PC-9 (cell line): ENCODE measurements at regions not wholly inside any gene's neighbourhood (a gene's known extent, or its start where the extent isn't known, plus 50 kb on each side); places are given as distances from the start of the nearest gene placed in this dataset.
"Not testable (repeated sequence)": the region's sequence is repeated elsewhere in the genome, so short reads cannot be mapped to it uniquely, and the experiment has no call there.

Experiments
- BruUV-seq: library from RNA; stranded (reverse); fragments of 400-500 nt; replicated peaks from 2 replicates; lab custom pipeline; 2021; lab: Mats Ljungman, UMichigan
- CTCF ChIA-PET: fragments of 300-600 bp; sonication (Branson Sonifier 250); formaldehyde crosslinking; loops from one replicate; lab custom pipeline; 2022; ENCODE audit warnings: antibody characterized with exemption; lab: Charles Lee
- POLR2A ChIA-PET: fragments of 300-600 bp; sonication (Branson Sonifier 250); formaldehyde crosslinking; loops from one replicate; lab custom pipeline; 2022; ENCODE audit warnings: antibody characterized with exemption; ENCODE audit not compliant: unreplicated experiment; lab: Charles Lee
- DNase-seq, 2 experiments: peaks; one replicate each; pipeline versions ENCODE4 v3.0.0 to v3.0.0-alpha.2; 2015 to 2022; ENCODE audit warnings: mixed read lengths in 1 of 2
- H2AFZ ChIP-seq: fragments of 200-600 bp; sonication (generic); 2 replicates; pipeline ENCODE4 v1.8.1; 2017; ENCODE audit warnings: antibody characterized with exemption
- H3F3A ChIP-seq: fragments of 200-600 bp; sonication (generic); 2 replicates; pipeline ENCODE4 v1.8.1; 2017; ENCODE audit warnings: antibody characterized with exemption, mild to moderate bottlenecking, low read depth; ENCODE audit not compliant: insufficient read depth
- H3K27ac ChIP-seq: fragments of 200-600 bp; sonication (generic); 2 replicates; pipeline ENCODE4 v1.6.1; 2016; ENCODE audit warnings: mixed run types
- H3K27me3 ChIP-seq: fragments of 200-600 bp; sonication (generic); 2 replicates; pipeline ENCODE4 v1.6.1; 2016; ENCODE audit warnings: low read depth, mixed run types; ENCODE audit not compliant: insufficient read depth
- H3K36me3 ChIP-seq: fragments of 200-600 bp; sonication (generic); 2 replicates; pipeline ENCODE4 v1.6.1; 2016; ENCODE audit warnings: low read depth, mixed run types
- H3K4me1 ChIP-seq: fragments of 200-600 bp; sonication (generic); replicated peaks from 2 replicates; pipeline ENCODE4 v1.6.1; 2016; ENCODE audit warnings: mixed run types; ENCODE audit not compliant: insufficient read depth
- H3K4me2 ChIP-seq: fragments of 200-600 bp; sonication (generic); 2 replicates; pipeline ENCODE4 v1.6.1; 2017; ENCODE audit warnings: mixed run types
- H3K4me3 ChIP-seq: fragments of 200-600 bp; sonication (generic); 2 replicates; pipeline ENCODE4 v1.6.1; 2016; ENCODE audit warnings: mixed run types
- H3K79me2 ChIP-seq: fragments of 200-600 bp; sonication (generic); 2 replicates; pipeline ENCODE4 v1.6.1; 2017; ENCODE audit warnings: low read depth, mixed run types
- H3K9me2 ChIP-seq: fragments of 200-600 bp; sonication (generic); 2 replicates; pipeline ENCODE4 v1.8.1; 2017; ENCODE audit warnings: mild to moderate bottlenecking; ENCODE audit not compliant: insufficient read depth
- H3K9me3 ChIP-seq: fragments of 200-600 bp; sonication (generic); 2 replicates; pipeline ENCODE4 v1.8.1; 2016; ENCODE audit warnings: low read depth; ENCODE audit not compliant: insufficient read depth
- H4K20me1 ChIP-seq: fragments of 200-600 bp; sonication (generic); 2 replicates; pipeline ENCODE4 v1.8.1; 2017; ENCODE audit not compliant: insufficient read depth
- EZH2 ChIP-seq: fragments of 200-600 bp; sonication (generic); IDR thresholded peaks from 2 replicates; pipeline ENCODE4 v1.8.0; 2017; ENCODE audit warnings: antibody characterized with exemption, low read depth
- intact Hi-C: fragments of 100-400 bp; cut with micrococcal nuclease; formaldehyde crosslinking; loops from one replicate; pipeline ENCODE4 v1.10.0; 2022; ENCODE audit not compliant: unreplicated experiment
- TF ChIP-seq, protein P1 (sequence below): fragments of 200-600 bp; sonication (generic); conservative IDR thresholded peaks from 2 replicates; pipeline ENCODE4 v1.6.1; 2017; ENCODE audit warnings: mixed run types, antibody characterized with exemption, mild to moderate bottlenecking, moderate library complexity

- TF ChIP-seq, protein P1, sequence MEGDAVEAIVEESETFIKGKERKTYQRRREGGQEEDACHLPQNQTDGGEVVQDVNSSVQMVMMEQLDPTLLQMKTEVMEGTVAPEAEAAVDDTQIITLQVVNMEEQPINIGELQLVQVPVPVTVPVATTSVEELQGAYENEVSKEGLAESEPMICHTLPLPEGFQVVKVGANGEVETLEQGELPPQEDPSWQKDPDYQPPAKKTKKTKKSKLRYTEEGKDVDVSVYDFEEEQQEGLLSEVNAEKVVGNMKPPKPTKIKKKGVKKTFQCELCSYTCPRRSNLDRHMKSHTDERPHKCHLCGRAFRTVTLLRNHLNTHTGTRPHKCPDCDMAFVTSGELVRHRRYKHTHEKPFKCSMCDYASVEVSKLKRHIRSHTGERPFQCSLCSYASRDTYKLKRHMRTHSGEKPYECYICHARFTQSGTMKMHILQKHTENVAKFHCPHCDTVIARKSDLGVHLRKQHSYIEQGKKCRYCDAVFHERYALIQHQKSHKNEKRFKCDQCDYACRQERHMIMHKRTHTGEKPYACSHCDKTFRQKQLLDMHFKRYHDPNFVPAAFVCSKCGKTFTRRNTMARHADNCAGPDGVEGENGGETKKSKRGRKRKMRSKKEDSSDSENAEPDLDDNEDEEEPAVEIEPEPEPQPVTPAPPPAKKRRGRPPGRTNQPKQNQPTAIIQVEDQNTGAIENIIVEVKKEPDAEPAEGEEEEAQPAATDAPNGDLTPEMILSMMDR: no peak
- no peak for TF ChIP-seq EZH2
- Histone ChIP-seq H3K4me1 (peaks cover 3% of the 10 kb centered on the region; the same call in 1 of the 2 replicates), H3K9me2 (no peaks in the 10 kb centered on the region), H3F3A (no peaks in the 10 kb centered on the region), H3K36me3 (no peaks in the 10 kb centered on the region), H2AFZ (no peak overlapping the region), H3K27me3 (no peaks in the 10 kb centered on the region), H3K79me2 (no peaks in the 10 kb centered on the region), H3K4me2 (no peak overlapping the region), H4K20me1 (no peaks in the 10 kb centered on the region), H3K27ac (no peak overlapping the region), H3K4me3 (no peak overlapping the region), H3K9me3 (no peaks in the 10 kb centered on the region)
- DNase-seq: no peak
- intact Hi-C loops: no loop called here
- CTCF ChIA-PET: interaction anchor here (0.6 kb wide), 1 partner anchor 116 kb away, joined by 5 read pairs; no protein-coding TSS in a partner anchor
- POLR2A ChIA-PET: no interaction called here
- no TSS peak for BruUV-seq
Measured at GRCh38 chr6:27040244-27041042, 207.1 kb upstream of the PRSS16 start.

DNA sequence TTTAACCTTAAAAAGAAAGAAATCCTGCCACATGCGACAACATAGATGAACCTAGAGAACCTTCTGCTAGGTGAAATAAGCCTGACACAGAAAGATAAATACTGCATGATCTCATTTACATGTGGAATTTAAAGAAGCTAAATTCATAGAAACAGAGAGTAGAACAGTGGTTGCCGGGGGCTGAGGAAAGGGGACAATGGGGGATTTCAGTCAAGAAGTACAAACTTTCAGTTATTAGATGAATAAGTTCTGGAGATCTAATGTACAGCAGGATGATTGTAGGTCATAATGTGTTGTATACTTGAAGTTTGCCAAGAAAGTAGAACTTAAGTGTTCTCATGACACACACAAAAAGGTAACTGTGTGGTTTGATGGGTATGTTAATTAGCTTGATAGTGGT is 204.3 kb upstream of the PRSS16 start:
- Histone ChIP-seq H2AFZ (no peak overlapping the region), H3K36me3 (no peaks in the 10 kb centered on the region), H3K27me3 (no peaks in the 10 kb centered on the region), H3K4me2 (no peak overlapping the region), H3K4me1 (peaks cover 3% of the 10 kb centered on the region; the same call in 1 of the 2 replicates), H3K9me3 (no peaks in the 10 kb centered on the region), H3K9me2 (no peaks in the 10 kb centered on the region), H3K27ac (no peak overlapping the region), H3K79me2 (no peaks in the 10 kb centered on the region), H3K4me3 (no peak overlapping the region), H3F3A (no peaks in the 10 kb centered on the region), H4K20me1 (no peaks in the 10 kb centered on the region)
- CTCF ChIA-PET: no interaction called here
- no peak for DNase-seq
- intact Hi-C loops: no loop called here
- no peak for TF ChIP-seq EZH2
- TF ChIP-seq, protein P1: no peak
- no TSS peak for BruUV-seq
- POLR2A ChIA-PET: no interaction called here

- POLR2A ChIA-PET: interaction anchor here (0.6 kb wide), 1 partner anchor 344 kb away, joined by 3 read pairs; the partner anchor contains the start of gene ZNF391
- H3F3A ChIP-seq, H3K9me3 ChIP-seq, intact Hi-C loops, BruUV-seq, H3K9me2 ChIP-seq, H3K27ac ChIP-seq, H4K20me1 ChIP-seq, H3K79me2 ChIP-seq, CTCF ChIA-PET, H2AFZ ChIP-seq, H3K36me3 ChIP-seq, H3K4me2 ChIP-seq, H3K4me1 ChIP-seq, DNase-seq, H3K27me3 ChIP-seq, H3K4me3 ChIP-seq: not testable (repeated sequence)
Measured at GRCh38 chr6:27045131-27045530, 202.4 kb upstream of the PRSS16 start.

DNA sequence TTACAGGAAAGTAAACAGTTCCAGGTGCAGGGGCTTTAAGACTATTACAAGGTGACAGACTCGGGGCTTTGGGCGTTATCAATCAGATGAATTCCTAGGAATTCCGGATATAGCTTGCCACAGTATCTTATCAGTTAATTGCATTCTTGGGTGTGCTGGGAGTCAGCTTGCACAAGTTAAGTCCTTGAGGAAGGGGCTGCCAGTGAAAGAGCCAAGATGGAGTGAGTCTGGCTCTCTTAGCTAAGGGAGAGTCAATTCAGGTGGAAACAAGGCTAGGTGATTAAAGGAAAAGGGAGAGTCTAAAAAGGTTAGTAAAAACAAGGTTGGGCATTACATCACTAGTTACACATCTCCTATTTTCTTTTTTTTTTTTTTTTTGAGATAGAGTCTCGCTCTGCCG is 199.8 kb upstream of the PRSS16 start:
- CTCF ChIA-PET, POLR2A ChIA-PET, H4K20me1 ChIP-seq, BruUV-seq, H3K4me2 ChIP-seq, H3K36me3 ChIP-seq, H3K27ac ChIP-seq, H3K4me1 ChIP-seq, H3K9me2 ChIP-seq, H3K79me2 ChIP-seq, H2AFZ ChIP-seq, H3K4me3 ChIP-seq, intact Hi-C loops, DNase-seq, H3K9me3 ChIP-seq, H3F3A ChIP-seq, H3K27me3 ChIP-seq: not testable (repeated sequence)
